ENCODE measurements at regions not wholly inside any gene's neighbourhood (a gene's known extent, or its start where the extent isn't known, plus 50 kb on each side); places are given as distances from the start of the nearest gene placed in this dataset.
A peak's percentile ranks its signal among the peaks of the same experiment; 100 is the strongest.

GRCh38 chr14:76948976-76949375 lies 79.5 kb downstream of the IRF2BPL start:
- no peak for DNase-seq (ENCODE audit: low read depth in 2 of 2)

- DNase-seq (ENCODE audit: low read depth in 2 of 2): no peak
Measured at GRCh38 chr14:76948213-76948947, 80.1 kb downstream of the IRF2BPL start.

- DNase-seq (ENCODE audit: low read depth in 2 of 2): no peak
Measured at GRCh38 chr14:76947838-76948184, 80.7 kb downstream of the IRF2BPL start.

GRCh38 chr14:76947078-76947837 lies 81.2 kb downstream of the IRF2BPL start:
- peak; percentile 67 to 77 for DNase-seq (ENCODE audit: low read depth in 2 of 2)

GRCh38 chr14:76946753-76947077 lies 81.8 kb downstream of the IRF2BPL start:
- no peak for DNase-seq (ENCODE audit: low read depth in 2 of 2)

- DNase-seq (ENCODE audit: low read depth in 2 of 2): no peak
Measured at GRCh38 chr14:76943072-76943471, 85.4 kb downstream of the IRF2BPL start.

- no peak for DNase-seq (ENCODE audit: low read depth in 2 of 2)
Measured at GRCh38 chr14:76941946-76942805, 86.3 kb downstream of the IRF2BPL start.

- DNase-seq (ENCODE audit: low read depth in 2 of 2): no peak
Measured at GRCh38 chr14:76941544-76941943, 87.0 kb downstream of the IRF2BPL start.

- no peak for DNase-seq (ENCODE audit: low read depth in 2 of 2)
Measured at GRCh38 chr14:76940021-76940760, 88.3 kb downstream of the IRF2BPL start.

GRCh38 chr14:76939015-76939742 lies 89.3 kb downstream of the IRF2BPL start:
- no peak for DNase-seq (ENCODE audit: low read depth in 2 of 2)

GRCh38 chr14:76938092-76938500 lies 90.4 kb downstream of the IRF2BPL start:
- DNase-seq (ENCODE audit: low read depth in 2 of 2): no peak

- no peak for DNase-seq (ENCODE audit: low read depth in 2 of 2)
Measured at GRCh38 chr14:76937181-76938091, 91.1 kb downstream of the IRF2BPL start.

GRCh38 chr14:76936483-76936882 lies 92.0 kb downstream of the IRF2BPL start:
- DNase-seq (ENCODE audit: low read depth in 2 of 2): no peak

GRCh38 chr14:76933515-76933914 lies 95.0 kb downstream of the IRF2BPL start:
- no peak for DNase-seq (ENCODE audit: low read depth in 2 of 2)

GRCh38 chr14:76931631-76932402 lies 96.7 kb downstream of the IRF2BPL start:
- no peak for DNase-seq (ENCODE audit: low read depth in 2 of 2)

- DNase-seq (ENCODE audit: low read depth in 2 of 2): no peak
Measured at GRCh38 chr14:76930549-76930948, 98.0 kb downstream of the IRF2BPL start.

- DNase-seq (ENCODE audit: low read depth in 2 of 2): no peak
Measured at GRCh38 chr14:76929927-76930326, 98.6 kb downstream of the IRF2BPL start.

- DNase-seq (ENCODE audit: low read depth in 2 of 2): no peak
Measured at GRCh38 chr14:76927971-76928700, 100.4 kb downstream of the IRF2BPL start.

All from stimulated activated CD4-positive, alpha-beta T cell treated with anti-CD3 and anti-CD28 coated beads, Interleukin-4, amount 100 ng/mL, for 48 hours (primary cell).